ENCODE measurements at regions not wholly inside any gene's neighbourhood (a gene's known extent, or its start where the extent isn't known, plus 50 kb on each side); places are given as distances from the start of the nearest gene placed in this dataset.

DNA sequence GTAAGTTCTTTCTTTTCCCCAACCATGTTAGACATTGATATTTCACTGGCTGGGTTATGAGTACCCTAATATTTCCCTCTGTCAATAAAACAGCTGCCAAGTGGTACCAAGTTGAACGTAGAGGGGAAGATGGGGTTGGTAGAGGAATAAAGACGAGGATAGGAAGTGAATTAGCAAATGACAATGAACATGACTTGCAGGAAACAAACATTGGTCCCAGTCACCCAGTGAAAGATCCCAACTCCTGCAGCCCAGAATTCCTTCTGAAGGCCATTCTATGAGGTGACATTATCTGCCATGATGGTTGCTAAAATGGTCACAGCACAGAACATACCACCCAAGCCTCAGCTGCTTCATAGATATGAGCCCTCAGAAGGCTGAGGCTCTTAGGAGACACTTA, 159.0 kb upstream of the CTNNB1 start:
- DNase-seq (ENCODE audit: low read depth): no peak

DNA sequence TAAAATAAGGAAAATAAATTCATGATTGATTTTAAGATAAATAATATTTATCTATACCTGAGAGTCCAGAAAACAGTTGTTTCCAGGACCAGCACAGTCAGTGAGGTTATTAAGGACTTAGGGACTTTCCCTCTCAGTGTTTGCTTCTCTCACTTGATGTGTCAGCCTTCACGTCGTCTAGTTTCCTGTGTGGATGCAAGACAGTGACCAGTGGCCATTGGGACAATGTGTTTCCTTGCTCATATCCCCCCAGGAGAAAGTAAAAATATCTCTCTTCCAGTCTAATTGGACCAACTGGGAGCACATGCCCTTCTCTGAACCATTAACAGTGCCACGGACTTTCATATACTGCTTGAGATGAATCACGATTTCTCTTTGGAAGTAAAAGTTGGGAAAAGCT, 157.8 kb upstream of the CTNNB1 start:
- DNase-seq (ENCODE audit: low read depth): no peak

DNA sequence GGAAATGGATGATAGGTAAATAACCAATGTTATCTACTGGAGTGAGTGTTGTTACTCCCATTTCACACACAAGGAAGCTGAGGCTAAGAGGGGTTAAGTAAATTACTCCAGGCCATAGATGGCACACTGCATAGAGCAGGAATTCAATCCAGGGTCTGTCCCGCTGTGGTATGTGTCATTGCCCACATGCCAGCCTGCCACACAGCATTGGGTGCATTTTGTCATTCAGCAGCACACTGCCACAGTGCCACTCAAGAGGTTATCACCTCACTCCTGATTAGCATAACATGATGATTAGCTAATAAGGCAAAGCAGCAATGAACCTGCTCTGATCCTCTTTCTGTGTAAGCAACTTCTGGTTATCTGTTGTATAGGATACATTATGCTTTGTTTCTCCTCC, 157.4 kb upstream of the CTNNB1 start:
- DNase-seq (ENCODE audit: low read depth): no peak

DNA sequence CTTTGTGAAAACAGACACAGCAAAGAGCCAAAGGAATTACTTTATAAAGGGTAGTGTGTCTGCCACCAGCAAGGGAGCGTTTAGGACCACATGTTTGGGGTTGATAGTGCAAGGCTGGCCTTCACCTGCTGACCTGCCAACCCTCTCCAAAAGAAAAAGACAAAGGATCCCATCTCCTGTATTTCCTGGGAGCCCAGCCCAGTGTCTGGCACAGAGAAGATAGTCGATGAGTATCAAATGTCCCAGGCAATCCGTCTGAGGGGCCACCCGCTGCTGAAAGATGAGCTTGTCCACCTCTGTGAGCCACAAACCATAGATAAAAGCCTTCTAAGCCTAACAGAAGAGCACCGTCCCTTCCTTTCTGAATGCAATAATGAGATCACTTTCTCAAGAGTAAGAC, 154.8 kb upstream of the CTNNB1 start:
- no peak for DNase-seq (ENCODE audit: low read depth)

DNA sequence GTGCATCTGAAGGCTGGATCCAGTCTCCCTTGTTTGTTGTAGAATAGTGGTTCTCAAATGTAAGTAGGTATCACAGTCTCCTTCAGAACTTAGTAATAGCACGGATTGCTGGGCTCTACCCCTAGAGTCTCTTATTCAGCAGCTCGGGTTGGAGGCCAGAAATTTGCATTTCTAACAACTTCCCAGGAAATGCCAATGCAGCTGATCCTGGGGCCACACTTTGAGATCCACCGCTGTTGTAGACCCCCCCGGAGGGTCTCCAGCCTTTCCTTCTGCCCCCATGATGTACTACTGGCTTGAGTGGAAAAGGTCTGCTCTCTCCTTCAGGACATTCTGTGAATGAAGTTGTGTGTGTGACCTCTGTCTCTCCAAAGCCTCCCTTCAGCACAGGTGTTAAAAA, 153.8 kb upstream of the CTNNB1 start:
- DNase-seq (ENCODE audit: low read depth): no peak

DNA sequence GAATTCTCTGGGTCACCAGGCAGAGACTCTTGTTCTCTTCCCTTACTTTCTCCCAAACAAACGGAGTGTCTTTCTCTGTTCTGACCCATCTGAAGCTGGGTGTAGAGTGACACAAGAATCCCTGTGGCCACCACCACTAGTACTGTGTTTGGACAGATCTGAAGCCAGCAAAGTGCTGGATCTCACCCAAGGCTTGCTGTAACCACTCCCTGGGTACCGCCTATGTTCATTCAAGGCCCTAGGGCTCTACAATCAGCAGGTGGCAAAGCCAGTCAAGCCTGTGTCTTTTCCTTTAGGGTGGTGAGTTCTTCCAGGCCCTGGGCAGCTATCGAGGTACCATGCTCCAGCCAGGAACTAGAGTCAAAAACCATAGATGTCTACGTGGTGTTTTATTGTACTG, 149.2 kb upstream of the CTNNB1 start:
- no peak for DNase-seq (ENCODE audit: low read depth)

DNA sequence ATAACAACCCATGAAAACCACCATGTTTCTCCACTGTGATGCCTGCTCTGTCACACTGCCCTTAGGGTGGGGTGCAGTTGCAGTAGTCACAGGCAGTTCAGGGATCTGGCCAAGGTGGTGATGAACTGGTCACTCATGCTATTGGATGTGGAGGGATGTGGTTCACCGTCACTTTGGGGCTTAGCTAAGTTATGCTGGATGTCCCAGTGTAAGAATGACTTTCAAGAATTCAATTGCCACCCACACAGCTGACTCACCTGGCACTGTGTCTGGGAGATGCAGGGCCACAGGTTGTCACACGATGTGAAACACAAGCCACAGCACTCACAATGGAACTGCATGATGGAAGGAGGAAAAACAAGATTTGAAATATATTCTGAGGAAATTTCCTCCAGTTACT, 146.1 kb upstream of the CTNNB1 start:
- DNase-seq (ENCODE audit: low read depth): no peak

DNA sequence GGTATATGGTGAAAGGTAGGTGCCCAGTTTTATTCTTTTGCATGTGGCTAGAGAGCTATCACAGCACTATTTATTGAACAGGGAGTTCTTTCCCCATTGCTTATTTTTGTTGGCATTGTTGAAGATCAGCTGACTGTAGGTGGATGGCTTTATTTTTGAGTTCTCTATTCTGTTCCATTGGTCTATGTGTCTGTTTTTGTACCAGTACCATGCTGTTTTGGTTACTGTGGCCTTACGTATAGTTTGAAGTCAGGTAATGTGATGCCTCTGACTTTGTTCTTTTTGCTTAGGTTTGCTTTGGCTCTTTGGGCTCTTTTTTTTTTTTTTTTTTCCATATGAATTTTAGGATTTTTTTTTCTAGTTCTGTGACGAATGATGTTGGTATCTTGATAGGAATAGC, 139.2 kb upstream of the CTNNB1 start:
- no peak for DNase-seq (ENCODE audit: low read depth)

DNA sequence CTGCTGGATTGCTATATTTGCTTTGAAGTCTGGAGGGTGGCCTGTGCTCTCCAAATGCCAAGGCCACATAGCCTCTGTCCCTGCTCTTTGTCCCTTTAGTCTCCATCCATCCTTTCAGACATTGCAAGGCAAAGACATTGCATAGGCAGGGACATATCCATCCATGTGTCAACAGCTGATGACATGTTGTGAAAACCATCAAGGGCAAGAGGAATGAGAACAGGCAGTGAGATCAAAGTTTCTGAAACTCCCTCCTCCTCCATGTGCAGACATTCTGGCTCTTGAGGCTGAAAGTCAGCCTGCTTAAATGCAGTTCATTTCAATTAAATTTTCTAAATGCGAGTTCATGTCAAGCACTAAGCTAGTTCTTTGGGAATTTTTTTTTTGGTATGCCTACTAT, 135.2 kb upstream of the CTNNB1 start:
- no peak for DNase-seq (ENCODE audit: low read depth)

DNA sequence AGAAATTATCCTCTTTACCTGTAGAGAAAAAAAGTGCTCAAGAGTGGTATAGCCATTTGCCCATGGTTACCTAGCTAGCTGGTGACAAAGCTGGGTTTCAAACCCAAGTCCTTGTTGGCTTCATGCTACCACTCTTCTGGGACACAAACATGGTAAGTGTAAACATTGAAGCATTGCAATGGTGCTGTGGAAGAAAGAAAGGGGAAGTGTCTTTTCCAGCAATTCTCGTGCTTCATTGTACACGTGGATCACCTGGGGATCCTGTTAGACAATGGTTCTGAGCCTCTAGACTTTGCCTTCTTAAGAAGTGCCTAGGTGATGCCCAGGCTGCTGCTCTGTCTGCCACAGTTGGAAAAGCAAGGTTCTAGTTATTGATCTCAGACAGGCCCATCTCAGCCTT, 134.8 kb upstream of the CTNNB1 start:
- DNase-seq (ENCODE audit: low read depth): no peak

DNA sequence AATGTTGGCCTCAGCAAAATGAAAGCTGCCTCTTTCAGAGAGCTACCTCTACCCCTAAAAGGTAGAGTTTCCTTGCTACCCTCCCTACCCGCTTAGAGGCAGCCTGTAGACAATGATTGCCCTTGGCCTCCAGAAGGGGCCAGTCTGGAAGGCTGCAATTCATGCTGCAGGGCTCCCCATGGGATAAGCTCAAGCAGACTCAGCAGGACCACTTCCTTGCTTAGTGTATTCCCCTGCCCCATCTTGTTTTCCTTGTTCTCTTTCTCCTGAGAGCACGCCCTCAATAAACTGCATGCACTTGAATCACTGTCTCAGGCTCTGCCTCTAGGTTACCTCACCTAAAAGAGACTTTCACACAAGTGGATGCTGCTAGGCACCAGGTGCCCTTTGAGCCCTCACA, 134.0 kb upstream of the CTNNB1 start:
- DNase-seq (ENCODE audit: low read depth): no peak

DNA sequence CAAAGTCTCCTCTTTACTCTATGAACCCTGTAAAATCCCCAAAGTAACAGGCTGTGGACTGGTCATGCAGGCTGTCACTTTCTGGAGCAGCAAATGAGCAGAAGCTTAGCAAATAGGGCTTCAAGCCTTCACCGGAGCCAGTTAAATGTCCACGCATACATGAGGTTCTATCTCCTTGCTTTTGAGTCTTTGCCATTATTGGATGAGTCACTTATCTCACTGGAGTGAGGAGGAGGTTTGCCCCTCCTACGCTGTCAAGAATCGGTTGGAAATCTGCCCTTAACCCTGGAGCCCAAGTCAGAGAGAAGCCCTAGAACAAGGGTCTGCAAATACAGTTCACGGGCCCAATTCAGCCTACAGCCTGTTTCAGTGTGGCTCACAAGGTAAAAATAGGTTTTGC, 126.1 kb upstream of the CTNNB1 start:
- no peak for DNase-seq (ENCODE audit: low read depth)

DNA sequence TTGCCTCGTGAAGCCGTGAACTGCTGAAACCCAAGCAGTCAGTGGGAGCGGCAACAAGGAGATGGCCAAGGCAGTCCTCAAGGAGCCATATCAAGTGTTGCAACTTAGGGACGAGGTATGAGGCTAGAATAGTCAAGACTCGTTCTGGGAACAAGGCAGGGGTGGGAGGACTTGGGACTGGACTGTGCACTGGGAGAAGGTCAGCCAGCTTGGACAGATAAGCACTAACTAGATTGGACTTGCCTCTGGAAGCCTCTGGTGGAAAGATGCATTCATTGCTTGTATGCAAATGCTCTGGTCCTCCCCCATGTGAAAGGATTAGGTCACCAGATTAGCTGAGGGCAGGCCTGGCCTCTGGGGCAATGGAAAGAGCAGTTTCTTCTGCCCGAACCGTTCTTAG, 123.3 kb upstream of the CTNNB1 start:
- no peak for DNase-seq (ENCODE audit: low read depth)

DNA sequence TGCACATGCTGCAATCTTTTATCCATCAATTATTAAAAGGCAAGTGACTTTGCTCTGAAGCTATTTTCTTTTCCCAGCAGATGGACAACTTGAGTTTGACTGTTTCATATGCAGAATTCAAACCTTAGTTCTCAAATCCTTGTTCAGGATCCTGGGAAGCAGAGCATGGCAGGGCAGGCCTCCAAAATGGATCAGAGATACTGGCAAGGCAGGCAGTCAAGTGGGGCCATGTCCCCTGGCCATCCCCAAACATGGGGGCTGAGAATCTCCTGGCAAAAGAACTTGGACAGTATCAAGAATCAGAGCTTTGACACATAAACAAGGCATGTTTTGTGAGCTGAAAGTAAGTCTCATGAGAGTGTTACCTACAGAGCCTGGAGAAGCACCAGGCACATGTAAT, 122.9 kb upstream of the CTNNB1 start:
- no peak for DNase-seq (ENCODE audit: low read depth)

DNA sequence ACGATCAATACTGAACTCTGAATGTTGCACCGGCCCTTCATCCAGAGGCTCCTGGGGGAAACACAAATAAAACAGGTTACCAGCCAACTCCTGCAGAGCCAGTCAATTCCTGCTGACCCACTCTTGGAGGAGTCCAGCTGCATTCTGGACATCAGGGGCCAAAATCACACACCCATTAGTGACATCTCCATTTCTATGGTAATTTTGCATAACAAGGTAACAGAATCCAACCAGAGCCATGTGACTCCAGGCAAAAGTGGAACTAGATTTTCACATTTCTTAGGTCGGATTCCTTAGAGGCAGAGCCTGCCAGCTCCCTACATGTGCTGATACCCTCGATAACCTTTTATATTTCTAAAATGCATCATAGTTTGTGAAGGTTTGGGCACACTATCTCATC, 119.2 kb upstream of the CTNNB1 start:
- DNase-seq (ENCODE audit: low read depth): no peak

DNA sequence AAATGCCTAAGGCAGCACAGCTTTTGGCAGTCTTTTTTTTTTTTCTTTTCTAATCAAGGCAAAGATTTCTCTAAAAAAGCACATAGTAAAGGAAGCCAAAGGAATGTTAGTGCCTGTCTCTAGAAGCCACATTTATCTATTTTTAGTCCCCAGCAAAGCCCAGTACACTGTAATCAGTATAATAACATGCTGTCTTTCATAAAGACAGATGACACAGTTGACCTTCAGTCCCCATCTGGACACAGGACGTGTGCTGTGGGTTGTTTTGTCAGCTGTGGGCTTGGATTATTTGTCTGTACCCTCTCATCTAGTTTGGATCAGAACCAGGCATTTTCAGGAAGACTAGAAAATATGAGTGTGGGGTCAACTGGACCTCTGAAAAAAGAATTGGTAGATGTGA, 110.4 kb upstream of the CTNNB1 start:
- DNase-seq (ENCODE audit: low read depth): no peak

DNA sequence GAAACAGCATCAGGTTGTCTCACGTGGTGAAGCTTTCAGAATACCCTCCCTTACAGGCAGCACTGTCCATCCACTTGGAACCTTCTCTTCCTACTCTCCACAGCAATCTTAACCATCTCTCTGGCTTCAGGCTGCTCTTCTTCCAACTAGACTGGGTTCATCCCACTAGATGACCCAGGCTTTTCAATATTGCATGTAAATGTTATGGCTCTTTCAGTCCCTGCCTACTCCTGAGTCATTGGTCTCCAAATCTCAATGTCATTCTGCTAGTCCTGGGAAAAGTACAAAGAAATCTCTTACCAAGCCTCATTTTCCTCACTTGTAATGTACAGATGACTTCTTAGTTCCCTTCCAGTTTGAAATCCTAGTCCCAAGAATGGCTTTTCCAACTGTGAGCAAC, 109.7 kb upstream of the CTNNB1 start:
- no peak for DNase-seq (ENCODE audit: low read depth)

DNA sequence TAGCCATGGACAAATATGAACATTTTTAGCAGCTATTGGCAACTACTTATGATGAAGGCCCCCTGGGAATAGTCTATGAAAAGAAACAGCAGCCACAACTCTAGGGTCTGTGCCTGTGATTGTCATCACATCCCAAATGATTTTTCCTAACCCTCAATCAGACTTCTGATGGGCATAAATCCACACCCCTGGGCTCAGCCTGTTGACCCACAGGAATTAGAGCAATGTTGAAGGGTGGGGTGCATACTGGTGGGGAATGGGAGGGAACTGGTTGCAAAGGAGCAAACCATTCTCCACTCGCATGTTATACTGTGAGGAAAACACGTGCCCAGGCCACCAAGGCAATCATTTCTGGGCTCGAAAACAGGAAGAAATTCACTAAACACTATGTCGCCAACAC, 106.5 kb upstream of the CTNNB1 start:
- DNase-seq (ENCODE audit: low read depth): no peak

DNA sequence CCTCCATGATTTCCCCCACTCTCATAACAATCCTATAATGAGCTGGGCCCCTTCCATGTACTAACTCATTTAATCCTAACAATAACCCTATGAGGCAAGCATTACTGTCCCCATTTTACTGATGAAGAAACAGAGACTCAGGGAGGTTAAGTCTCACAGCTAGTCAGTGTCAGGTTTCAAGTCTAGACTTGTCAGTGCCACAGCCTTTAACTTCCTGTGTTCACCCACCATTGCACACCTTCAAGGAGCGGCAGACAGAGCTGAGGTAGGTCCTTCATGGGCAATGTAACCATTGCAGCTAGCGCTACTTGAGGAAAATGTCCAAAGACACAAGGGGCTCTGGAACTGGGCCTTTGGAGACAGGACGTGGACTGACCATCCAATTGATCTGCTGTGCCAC, 105.8 kb upstream of the CTNNB1 start:
- no peak for DNase-seq (ENCODE audit: low read depth)

DNA sequence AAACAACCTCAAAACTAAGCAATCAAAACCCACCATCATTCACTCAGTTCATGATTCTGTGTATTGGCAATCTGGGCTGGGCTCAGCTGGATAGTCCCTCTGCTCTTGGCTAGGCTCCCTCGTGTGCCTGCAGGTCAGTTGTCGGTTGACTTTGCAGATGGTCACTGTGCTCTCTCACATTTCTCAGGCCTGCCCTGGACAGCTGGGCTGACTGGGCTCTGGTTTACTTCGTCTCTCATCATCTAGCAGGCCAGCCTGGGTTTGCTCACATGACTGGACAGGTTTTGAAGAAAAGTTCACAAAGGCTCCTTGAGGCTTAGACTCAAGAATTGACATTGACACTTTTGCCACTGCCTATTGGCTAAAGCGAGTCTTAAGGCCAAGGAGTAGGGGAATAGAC, 105.0 kb upstream of the CTNNB1 start:
- no peak for DNase-seq (ENCODE audit: low read depth)

DNA sequence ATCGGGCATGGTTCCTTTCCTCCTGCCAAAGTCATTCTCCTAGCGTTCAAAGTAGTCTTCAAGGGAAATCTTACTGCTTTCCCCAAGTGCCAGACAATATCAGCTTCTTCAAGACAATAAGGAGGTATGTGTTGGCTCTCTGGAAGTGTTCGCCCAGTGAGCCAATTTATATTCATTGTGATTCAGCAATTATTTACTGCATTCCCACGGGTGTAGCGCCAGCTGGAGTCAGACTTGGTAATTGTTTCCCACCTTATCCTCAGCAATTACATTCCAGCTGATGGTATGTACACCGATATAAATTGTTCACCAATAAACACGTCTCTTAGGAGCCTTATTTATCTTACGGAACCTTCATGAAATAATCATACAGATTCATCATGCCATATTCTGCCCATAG, 103.6 kb upstream of the CTNNB1 start:
- DNase-seq (ENCODE audit: low read depth): no peak

DNA sequence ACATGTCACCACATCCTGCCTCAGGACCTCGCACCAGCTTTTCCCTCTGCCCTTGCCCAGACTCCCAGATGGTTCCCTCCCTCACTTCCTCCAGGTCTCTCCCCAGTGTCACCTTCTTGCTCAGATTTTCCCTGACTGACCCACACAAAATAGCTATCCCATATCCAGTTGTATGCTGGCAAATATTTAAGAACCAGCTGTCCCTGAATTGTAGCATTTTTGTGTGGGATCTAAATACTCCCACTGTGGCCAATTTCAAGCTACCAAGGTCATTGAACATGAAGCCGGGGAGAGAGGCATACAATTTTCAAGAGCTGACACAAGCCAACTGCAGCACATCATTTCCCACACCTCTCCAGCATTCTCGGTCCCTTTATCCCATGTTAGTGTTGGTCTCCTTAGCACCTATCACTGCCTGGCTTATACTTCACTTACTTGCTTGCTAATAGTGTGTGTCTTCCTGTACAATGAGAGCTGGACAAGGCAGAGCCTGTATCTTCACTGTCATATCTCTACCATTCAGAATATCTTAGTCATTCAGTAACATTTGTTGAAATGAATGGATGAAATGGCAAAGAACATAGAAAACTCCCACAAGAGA, 101.3 kb upstream of the CTNNB1 start:
- no peak for DNase-seq (ENCODE audit: low read depth)

DNA sequence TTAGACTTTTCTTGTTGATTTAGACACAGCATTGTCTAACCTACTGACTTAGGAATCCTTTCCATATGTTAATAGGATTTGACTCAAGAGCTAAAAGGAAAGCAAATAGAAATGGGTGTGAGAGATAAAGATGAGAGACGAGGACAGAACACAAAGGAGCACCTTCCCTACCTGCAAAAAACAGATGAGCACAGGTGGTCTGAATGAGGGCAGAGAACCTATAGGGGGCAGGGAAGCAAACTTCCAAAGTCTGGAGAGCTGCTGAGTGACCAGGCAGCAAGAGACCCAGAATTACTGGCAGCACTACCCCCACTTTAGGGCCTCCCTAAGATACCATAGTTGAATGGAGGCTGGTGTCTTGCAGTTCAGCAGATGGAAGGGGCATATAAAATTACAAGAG, 98.1 kb upstream of the CTNNB1 start:
- no peak for DNase-seq (ENCODE audit: low read depth)

DNA sequence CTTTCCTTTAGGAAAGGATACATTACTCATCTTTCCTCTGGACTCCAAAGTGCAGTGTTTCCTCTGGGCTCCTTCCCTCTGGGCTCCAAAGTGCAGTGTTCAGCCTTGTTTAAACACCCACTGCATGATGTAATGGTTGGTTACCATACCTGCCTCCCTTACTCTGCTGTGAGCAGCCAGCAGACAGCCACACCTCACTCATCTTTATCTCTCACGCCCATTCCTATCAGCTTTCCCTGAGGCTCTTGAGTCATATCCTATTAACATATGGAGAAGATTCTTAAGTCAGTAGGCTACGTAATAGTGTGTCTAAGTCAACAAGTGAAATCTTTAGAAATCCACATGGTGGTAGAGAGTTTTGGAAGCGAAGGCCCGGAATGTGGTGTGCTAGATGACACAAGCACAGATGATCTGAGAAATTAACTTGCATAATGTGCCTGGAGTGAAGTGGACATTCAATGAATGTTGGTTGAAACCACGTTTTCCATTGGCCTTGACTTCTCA, 97.2 kb upstream of the CTNNB1 start:
- peak; percentile 19 for DNase-seq (ENCODE audit: low read depth)

DNA sequence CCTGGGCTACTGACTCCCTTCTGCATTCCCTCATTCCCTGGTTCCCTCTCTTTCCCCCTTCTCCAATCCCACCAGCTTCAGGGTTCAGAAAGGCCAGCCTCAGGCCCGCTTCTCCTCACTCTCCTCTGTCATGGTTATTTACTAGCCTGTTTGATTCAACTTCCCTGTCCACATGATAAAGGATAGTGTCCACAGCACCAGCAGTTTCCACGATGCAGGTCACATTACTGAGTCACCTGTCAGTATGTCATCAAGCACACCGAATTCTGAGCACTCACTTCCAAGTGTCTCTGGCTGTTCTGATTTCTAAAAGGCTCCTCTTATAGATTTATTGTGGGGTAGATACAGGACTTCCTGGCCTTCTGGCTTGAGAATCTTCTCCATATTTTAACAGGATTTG, 96.6 kb upstream of the CTNNB1 start:
- no peak for DNase-seq (ENCODE audit: low read depth)

Measured in HS-5 (cell line).